Mesenchymal stem cell (in vitro differentiated cells and primary cell): ENCODE measurements at regions not wholly inside any gene's neighbourhood (a gene's known extent, or its start where the extent isn't known, plus 50 kb on each side); places are given as distances from the start of the nearest gene placed in this dataset.

Experiments
- DNase-seq: peaks from one replicate; pipeline ENCODE4 v3.0.0-alpha.2; 2013
- H2AFZ ChIP-seq: one replicate; pipeline ENCODE4 v1.6.1; 2013; ENCODE audit warnings: low read depth, mild to moderate bottlenecking, control low read depth, inconsistent platforms, low read length, moderate library complexity
- H2AK5ac ChIP-seq: 2 replicates; pipeline ENCODE4 v1.6.1; 2013; ENCODE audit warnings: low read length, moderate library complexity, mild to moderate bottlenecking, inconsistent platforms; ENCODE audit not compliant: severe bottlenecking
- H2BK120ac ChIP-seq: one replicate; pipeline ENCODE4 v1.6.1; 2013; ENCODE audit warnings: low read depth, mild to moderate bottlenecking, inconsistent platforms, low read length, moderate library complexity
- H2BK12ac ChIP-seq, 2 experiments: one replicate each; pipeline ENCODE4 v1.6.1; 2013; ENCODE audit warnings: inconsistent platforms in 2 of 2, low read length in 2 of 2, mild to moderate bottlenecking in 2 of 2, moderate library complexity in 2 of 2, control low read depth in 1 of 2
- H2BK15ac ChIP-seq: one replicate; pipeline ENCODE4 v1.6.1; 2013; ENCODE audit warnings: mild to moderate bottlenecking, low read depth, inconsistent platforms; ENCODE audit not compliant: poor library complexity, severe bottlenecking
- H2BK5ac ChIP-seq: 2 replicates; pipeline ENCODE4 v1.6.1; 2013; ENCODE audit warnings: low read depth, mild to moderate bottlenecking, low read length, control low read depth, inconsistent platforms; ENCODE audit not compliant: poor library complexity, severe bottlenecking
- H3K14ac ChIP-seq, 2 experiments: one replicate each; pipeline ENCODE4 v1.6.1; 2013; ENCODE audit warnings: inconsistent platforms in 2 of 2, low read length in 2 of 2, control low read depth in 1 of 2, mild to moderate bottlenecking in 1 of 2, moderate library complexity in 1 of 2
- H3K18ac ChIP-seq, 2 experiments: one replicate each; pipeline ENCODE4 v1.6.1; 2013; ENCODE audit warnings: inconsistent platforms in 2 of 2, low read length in 2 of 2, control low read depth in 1 of 2, low read depth in 1 of 2, mild to moderate bottlenecking in 1 of 2
- H3K23ac ChIP-seq, 2 experiments: one replicate each; pipeline ENCODE4 v1.6.1; 2013; ENCODE audit warnings: inconsistent platforms in 2 of 2, low read length in 2 of 2, mild to moderate bottlenecking in 2 of 2, moderate library complexity in 2 of 2, control low read depth in 1 of 2
- H3K27ac ChIP-seq: 2 replicates; pipeline ENCODE4 v1.5.1; 2013; ENCODE audit warnings: mild to moderate bottlenecking, moderate library complexity, low read length, control low read depth, inconsistent platforms; ENCODE audit not compliant: poor library complexity, severe bottlenecking
- H3K27me3 ChIP-seq, 2 experiments: 2 replicates each; pipeline versions ENCODE4 v1.6.1 to v1.7.0; 2013; ENCODE audit warnings: low read length in 2 of 2, mild to moderate bottlenecking in 2 of 2, moderate library complexity in 2 of 2, control low read depth in 1 of 2, inconsistent platforms in 1 of 2; ENCODE audit not compliant: control insufficient read depth in 1 of 2, insufficient read depth in 1 of 2
- H3K36me3 ChIP-seq, 2 experiments: 2 replicates each; pipeline versions ENCODE4 v1.6.1 to v1.7.0; 2013; ENCODE audit warnings: low read length in 2 of 2, control low read depth in 1 of 2, inconsistent platforms in 1 of 2, low read depth in 1 of 2, mild to moderate bottlenecking in 1 of 2; ENCODE audit not compliant: insufficient read depth in 2 of 2, control insufficient read depth in 1 of 2
- H3K4ac ChIP-seq, 2 experiments: one replicate each; pipeline ENCODE4 v1.6.1; 2013; ENCODE audit warnings: inconsistent platforms in 2 of 2, low read length in 2 of 2, mild to moderate bottlenecking in 2 of 2, moderate library complexity in 2 of 2, control low read depth in 1 of 2, low read depth in 1 of 2
- H3K4me1 ChIP-seq: 2 replicates; pipeline ENCODE4 v1.6.1; 2013; ENCODE audit warnings: low read depth, low read length, control low read depth; ENCODE audit not compliant: control insufficient read depth, insufficient read depth
- H3K4me2 ChIP-seq: 2 replicates; pipeline ENCODE4 v1.6.1; 2013; ENCODE audit warnings: low read length, mild to moderate bottlenecking, inconsistent platforms; ENCODE audit not compliant: poor library complexity, severe bottlenecking
- H3K4me3 ChIP-seq, 2 experiments: 2 replicates each; pipeline versions ENCODE4 v1.5.1 to v1.7.0; 2013; ENCODE audit warnings: low read length in 2 of 2, mild to moderate bottlenecking in 2 of 2, control low read depth in 1 of 2, low read depth in 1 of 2; ENCODE audit not compliant: insufficient read depth in 1 of 2
- H3K79me1 ChIP-seq: replicated peaks from 2 replicates; pipeline ENCODE4 v1.6.1; 2013; ENCODE audit warnings: mild to moderate bottlenecking, control low read depth, low read length, inconsistent platforms; ENCODE audit not compliant: poor library complexity, severe bottlenecking
- H3K9ac ChIP-seq: 2 replicates; pipeline ENCODE4 v1.7.0; 2013; ENCODE audit warnings: mild to moderate bottlenecking, low read length, moderate library complexity
- H3K9me3 ChIP-seq: 2 replicates; pipeline ENCODE4 v1.7.0; 2013; ENCODE audit warnings: mild to moderate bottlenecking, low read length; ENCODE audit not compliant: control insufficient read depth
- H4K8ac ChIP-seq: one replicate; pipeline ENCODE4 v1.6.1; 2013; ENCODE audit warnings: inconsistent platforms, mild to moderate bottlenecking, low read length, moderate library complexity
- H4K91ac ChIP-seq: one replicate; pipeline ENCODE4 v1.6.1; 2013; ENCODE audit warnings: mild to moderate bottlenecking, low read length, inconsistent platforms
- WGBS: methylation state at CpG from one replicate; pipeline ENCODE4 v1.1.7; 2013; ENCODE audit warnings: mixed read lengths; 5-methylcytosine and 5-hydroxymethylcytosine counted together

DNA sequence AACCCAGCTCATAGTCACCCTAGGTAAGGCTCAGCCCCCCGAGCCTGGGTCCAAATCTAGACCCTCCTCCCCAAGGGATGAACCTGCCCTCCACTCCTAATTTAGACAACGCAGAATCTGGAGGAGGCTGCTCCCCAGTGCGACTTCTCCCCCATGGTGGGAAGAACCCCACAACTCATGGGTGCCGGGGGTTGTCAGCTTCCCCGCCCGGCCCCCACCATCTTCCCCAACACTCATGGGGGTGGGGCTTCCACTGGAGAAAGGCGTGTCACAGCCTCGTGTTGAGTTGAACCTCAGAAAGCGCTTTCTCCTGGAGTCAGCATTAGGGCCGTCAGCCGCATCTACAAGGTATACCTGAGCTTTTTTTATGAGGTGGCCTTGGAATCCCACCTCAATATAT is 66.9 kb downstream of the IRX2 start:
- Histone ChIP-seq H3K36me3 (no peaks in the 10 kb centered on the region), H3K9me3 (no peaks in the 10 kb centered on the region)

DNA sequence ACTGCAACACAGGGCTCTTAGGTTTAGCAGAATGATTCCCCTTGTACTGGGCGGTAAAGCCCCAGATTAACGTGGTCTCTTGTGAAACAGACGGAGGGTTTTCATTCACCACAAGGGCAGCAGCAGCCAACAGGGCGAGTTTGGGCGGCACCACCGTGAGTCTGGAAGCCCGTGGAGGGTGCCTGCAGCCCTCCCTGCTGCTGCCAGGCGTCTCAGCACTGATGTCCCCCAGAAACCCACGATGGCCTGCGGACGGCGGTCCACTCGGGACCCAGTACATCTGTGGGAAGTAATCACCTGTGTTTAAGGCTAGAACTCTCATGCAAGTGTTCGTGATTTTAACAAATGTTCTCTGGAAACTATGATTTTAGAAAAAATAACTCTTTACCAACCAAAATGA is 67.8 kb downstream of the IRX2 start:
- Histone ChIP-seq H3K4me1 (no peaks in the 10 kb centered on the region), H3K4ac (no peak overlapping the region), H2AFZ (no peak overlapping the region), H3K14ac (no peak overlapping the region), H4K91ac (no peak overlapping the region), H3K9me3 (no peaks in the 10 kb centered on the region), H2BK12ac (no peak overlapping the region), H2AK5ac (no peak overlapping the region), H3K18ac (no peak overlapping the region), H3K27me3 (peaks cover 0 to 8% of the 10 kb centered on the region in 2 experiments), H3K23ac (no peak overlapping the region), H2BK5ac (no peak overlapping the region), H3K27ac (no peak overlapping the region), H4K8ac (no peak overlapping the region), H2BK120ac (no peak overlapping the region), H3K79me1 (no peaks in the 10 kb centered on the region), H3K4me2 (no peak overlapping the region), H3K4me3 (no peak overlapping the region), H2BK15ac (no peak overlapping the region), H3K36me3 (no peaks in the 10 kb centered on the region), H3K9ac (no peak overlapping the region)
- 56% methylated on average over 8 of the region's 14 CpGs for WGBS
- DNase-seq, result no peak

More for the DNA sequence above, 66.9 kb downstream of the IRX2 start:
- Histone ChIP-seq H4K91ac (no peak overlapping the region), H3K4me1 (no peaks in the 10 kb centered on the region), H3K14ac (no peak overlapping the region), H2BK5ac (no peak overlapping the region), H3K9ac (no peak overlapping the region), H3K4me3 (no peak overlapping the region), H3K23ac (no peak overlapping the region), H4K8ac (no peak overlapping the region), H3K27ac (no peak overlapping the region), H3K4me2 (no peak overlapping the region), H3K18ac (no peak overlapping the region), H2BK12ac (no peak overlapping the region), H3K4ac (no peak overlapping the region), H3K27me3 (peaks cover 0 to 8% of the 10 kb centered on the region in 2 experiments), H3K79me1 (no peaks in the 10 kb centered on the region), H2AK5ac (no peak overlapping the region), H2AFZ (no peak overlapping the region), H2BK120ac (no peak overlapping the region), H2BK15ac (no peak overlapping the region)
- no peak for DNase-seq
- WGBS, result 87% methylated on average over 10 of the region's 11 CpGs

- Histone ChIP-seq H3K14ac (no peak overlapping the region), H4K91ac (no peak overlapping the region), H4K8ac (no peak overlapping the region), H3K4ac (no peak overlapping the region), H2BK12ac (no peak overlapping the region), H3K9me3 (peaks cover 13% of the 10 kb centered on the region), H3K4me1 (no peaks in the 10 kb centered on the region), H3K4me3 (no peak overlapping the region), H3K36me3 (no peaks in the 10 kb centered on the region), H2AFZ (no peak overlapping the region), H3K27ac (no peak overlapping the region), H2BK15ac (no peak overlapping the region), H3K4me2 (no peak overlapping the region), H3K9ac (no peak overlapping the region), H3K27me3 (peaks cover 0 to 8% of the 10 kb centered on the region in 2 experiments), H2AK5ac (no peak overlapping the region), H2BK120ac (no peak overlapping the region), H3K79me1 (no peaks in the 10 kb centered on the region), H3K23ac (no peak overlapping the region), H3K18ac (no peak overlapping the region), H2BK5ac (no peak overlapping the region)
- no peak for DNase-seq
- WGBS, result 66% methylated on average over 3 of the region's 3 CpGs
Measured at GRCh38 chr5:2681476-2681875, 70.0 kb downstream of the IRX2 start.

- Histone ChIP-seq H3K9ac (no peak overlapping the region), H2BK15ac (no peak overlapping the region), H3K18ac (no peak overlapping the region), H3K36me3 (no peaks in the 10 kb centered on the region), H2BK5ac (no peak overlapping the region), H3K4me1 (no peaks in the 10 kb centered on the region), H3K23ac (no peak overlapping the region), H4K8ac (no peak overlapping the region), H3K79me1 (no peaks in the 10 kb centered on the region), H3K9me3 (peaks cover 18% of the 10 kb centered on the region), H2AK5ac (no peak overlapping the region), H3K27ac (no peak overlapping the region), H2BK12ac (no peak overlapping the region), H3K4ac (no peak overlapping the region), H2AFZ (no peak overlapping the region), H4K91ac (no peak overlapping the region), H3K27me3 (peaks cover 0 to 8% of the 10 kb centered on the region in 2 experiments), H3K14ac (no peak overlapping the region), H2BK120ac (no peak overlapping the region), H3K4me2 (no peak overlapping the region), H3K4me3 (no peak overlapping the region)
- no peak for DNase-seq
- WGBS, result 59% methylated on average over 2 of the region's 2 CpGs
Measured at GRCh38 chr5:2680979-2681378, 70.5 kb downstream of the IRX2 start.
